ENCODE measurements at regions not wholly inside any gene's neighbourhood (a gene's known extent, or its start where the extent isn't known, plus 50 kb on each side); places are given as distances from the start of the nearest gene placed in this dataset.
A peak's percentile ranks its signal among the peaks of the same experiment; 100 is the strongest.
"Not testable (repeated sequence)": the region's sequence is repeated elsewhere in the genome, so short reads cannot be mapped to it uniquely, and the experiment has no call there.

DNA sequence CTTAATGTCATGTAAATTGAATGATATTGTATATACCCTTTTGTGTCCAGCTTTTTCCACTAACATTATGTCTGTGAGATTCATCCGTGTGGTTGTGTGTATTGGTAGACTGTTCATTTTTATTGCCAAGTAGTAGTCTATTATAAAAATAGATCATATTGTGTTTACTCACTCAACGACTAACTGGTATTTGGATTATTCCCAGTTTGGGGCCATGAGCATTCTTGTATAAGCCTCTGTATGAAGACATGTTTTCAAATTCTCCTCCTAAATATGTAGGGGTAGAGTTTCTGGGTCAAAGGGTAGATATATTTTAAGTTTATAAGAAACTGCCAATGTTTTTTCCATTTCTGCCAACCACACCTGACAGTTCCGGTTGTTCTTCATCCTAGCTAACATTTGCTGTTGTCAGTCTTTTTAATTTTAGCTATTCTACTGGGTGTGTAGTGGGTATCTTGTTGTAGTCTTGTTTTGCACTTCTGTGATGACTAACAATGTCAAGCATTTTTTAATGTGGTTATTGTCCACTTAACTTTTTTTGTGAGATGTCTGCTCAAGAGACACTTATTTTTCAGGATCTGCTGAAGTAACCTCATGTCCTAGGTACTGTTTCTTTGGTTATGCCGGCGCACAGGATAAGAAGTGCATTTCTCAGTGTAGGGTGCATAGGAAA lies 93.2 kb downstream of the DACT1 start:
- DNase-seq (ENCODE audit: low spot score): no peak

- DNase-seq (ENCODE audit: low spot score): no peak
Observed at GRCh38 chr14:58731465-58732293, 93.9 kb downstream of the DACT1 start.

DNA sequence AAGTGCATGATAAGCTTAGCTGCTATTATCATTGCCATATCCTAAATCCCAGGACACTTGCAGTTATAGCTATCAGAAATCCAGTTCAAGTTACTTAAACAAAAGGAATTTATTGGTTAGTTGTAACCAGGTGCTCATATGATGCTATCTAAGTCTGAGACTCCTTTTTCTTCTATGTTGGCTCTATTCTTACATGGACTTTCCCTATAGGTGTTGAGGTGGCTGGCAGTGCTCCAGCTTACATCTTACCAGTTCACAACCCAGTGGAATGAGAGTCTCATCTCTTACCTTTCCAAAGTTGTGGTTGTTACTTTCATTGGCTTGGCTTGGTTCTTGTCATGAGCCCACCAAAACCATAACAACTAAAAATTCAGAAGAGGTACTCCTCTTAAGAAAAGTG lies 94.6 kb downstream of the DACT1 start:
- no peak for DNase-seq (ENCODE audit: low spot score)

DNA sequence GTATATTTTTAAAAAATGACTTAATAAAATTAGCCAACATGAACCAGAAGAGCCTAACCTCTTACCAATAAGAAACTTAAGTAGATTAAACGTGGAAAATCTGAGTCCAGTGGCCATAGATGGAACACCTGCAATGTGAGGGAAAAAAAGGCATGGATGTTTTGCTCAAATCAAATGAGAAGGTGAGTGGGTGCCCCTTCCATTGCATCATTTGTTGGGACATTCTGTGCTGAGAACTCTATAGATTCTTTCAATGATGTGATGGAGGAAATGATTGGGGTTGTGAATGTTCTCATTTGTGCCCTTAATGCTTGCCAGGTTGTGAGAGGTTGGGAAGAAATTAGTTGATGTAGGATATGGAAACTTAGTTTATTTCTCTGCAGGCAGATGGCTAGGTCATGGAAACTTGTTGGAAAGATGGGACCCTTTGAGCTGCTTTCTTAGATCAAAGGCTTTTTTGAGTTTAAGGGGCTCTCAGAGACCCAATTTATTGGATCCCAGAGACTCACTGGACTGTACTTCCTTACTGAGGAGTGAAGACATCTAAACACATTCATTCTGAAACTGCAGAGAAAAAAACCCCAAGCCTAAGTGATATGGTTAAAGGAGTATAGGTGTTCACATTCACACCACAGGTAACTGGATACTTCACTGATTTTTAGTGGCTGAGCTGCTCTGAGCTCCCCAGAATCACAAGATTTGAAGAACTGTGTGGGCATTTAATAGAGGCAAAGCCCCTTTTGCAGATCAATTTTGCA lies 95.9 kb downstream of the DACT1 start:
- DNase-seq (ENCODE audit: low spot score): no peak

GRCh38 chr14:58735596-58735995 lies 97.8 kb downstream of the DACT1 start:
- DNase-seq (ENCODE audit: low spot score): no peak

DNA sequence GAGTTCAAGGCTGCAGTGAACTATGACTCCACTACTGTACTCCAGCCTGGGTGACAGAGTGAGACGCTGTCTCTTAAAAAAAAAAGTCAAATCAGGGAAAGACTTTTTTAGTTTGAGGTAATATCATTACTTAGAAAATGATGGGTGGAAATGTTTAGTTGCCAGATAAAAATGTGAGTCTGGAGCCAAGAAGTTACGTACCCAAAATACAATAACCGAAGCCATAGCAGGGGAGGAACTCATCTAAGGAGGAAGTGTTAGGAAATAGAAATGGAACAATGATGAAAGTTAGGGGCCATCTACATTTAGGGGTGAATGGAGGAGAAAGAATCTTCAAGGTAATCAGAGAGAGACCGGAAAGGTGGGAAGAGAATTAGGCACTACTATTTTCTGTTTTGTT lies 98.8 kb downstream of the DACT1 start:
- DNase-seq (ENCODE audit: low spot score): no peak

DNA sequence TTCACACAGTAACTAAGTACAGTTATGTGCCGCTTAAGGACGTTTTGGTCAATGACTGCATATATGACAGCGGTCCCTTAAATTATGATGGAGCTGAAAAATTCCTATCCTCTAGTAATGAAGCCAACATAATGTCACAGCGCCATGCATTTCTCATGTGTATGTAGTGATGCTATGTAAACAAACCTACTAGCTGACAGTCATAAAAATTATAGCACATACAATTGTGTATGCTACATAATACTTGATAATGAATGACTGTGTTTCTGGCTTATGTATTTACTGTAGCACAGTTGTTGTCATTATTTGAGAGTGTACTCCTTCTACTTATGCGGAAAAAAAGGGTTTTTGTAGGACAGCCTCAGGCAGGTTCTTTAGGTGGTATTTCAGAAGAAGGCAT lies 99.7 kb downstream of the DACT1 start:
- no peak for DNase-seq (ENCODE audit: low spot score)

- DNase-seq (ENCODE audit: low spot score): no peak
Observed at GRCh38 chr14:58738189-58738836, 100.6 kb downstream of the DACT1 start.

GRCh38 chr14:58738876-58739275 lies 101.1 kb downstream of the DACT1 start:
- DNase-seq (ENCODE audit: low spot score): no peak

GRCh38 chr14:58739674-58740073 lies 101.9 kb downstream of the DACT1 start:
- no peak for DNase-seq (ENCODE audit: low spot score)

DNA sequence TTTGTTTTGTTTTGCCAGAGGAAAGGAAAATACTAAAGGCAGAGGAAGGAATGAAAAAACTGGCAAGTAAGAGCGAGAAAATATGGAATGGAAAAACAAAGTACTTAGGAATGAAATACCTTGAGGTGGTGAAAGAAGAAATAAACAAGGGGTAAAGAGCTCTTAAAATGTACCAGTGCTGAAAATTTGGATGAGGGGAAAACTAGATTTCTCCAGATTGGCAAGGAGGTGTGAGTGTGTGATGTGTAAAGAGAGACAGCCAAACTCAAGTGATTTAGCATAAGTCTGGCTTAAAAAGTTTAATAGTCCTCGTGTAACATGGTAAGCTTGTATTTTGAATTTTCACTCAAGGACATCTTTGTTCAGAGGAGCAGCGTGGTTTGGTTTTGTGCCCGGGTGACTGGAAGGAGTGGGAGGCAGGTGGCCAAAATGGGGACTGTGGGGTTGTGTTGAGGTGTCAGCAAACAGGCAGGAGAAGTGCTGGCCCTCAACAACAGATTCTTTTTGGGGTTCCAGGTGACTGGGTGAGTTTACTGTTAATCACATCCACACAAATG lies 102.7 kb downstream of the DACT1 start:
- DNase-seq (ENCODE audit: low spot score): peak; percentile 18

DNA sequence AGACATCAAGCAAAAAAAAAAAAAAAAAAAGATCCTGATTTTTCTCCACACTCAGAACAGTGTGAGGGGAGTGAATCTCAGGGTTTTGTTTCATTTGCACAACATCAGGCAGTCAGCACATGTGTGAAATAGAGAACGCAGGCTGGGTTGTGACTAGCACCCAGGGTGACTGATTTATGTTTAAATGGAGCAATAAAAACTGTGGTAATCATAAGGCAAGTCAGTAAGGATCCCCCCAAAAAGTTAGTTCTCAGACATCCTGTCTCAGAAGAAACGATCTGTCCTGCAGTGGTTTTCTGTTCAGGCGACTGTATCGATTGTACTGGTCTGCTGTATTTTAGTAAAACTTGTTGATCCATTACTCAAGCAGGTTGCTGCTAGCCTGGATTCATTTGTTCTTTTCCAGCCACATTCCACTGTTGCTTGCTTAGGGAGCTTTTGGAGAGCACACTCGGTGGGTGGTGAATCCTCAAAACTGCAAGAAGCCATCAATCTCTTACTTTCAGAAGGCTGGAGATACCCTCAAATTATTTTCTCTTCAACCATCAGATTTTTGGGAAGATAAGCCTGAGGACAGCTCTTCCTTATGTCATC lies 107.1 kb downstream of the DACT1 start:
- DNase-seq (ENCODE audit: low spot score): no peak

- DNase-seq (ENCODE audit: low spot score): no peak
Observed at GRCh38 chr14:58746261-58746660, 108.5 kb downstream of the DACT1 start.

- no peak for DNase-seq (ENCODE audit: low spot score)
Observed at GRCh38 chr14:58746701-58747100, 108.9 kb downstream of the DACT1 start.

DNA sequence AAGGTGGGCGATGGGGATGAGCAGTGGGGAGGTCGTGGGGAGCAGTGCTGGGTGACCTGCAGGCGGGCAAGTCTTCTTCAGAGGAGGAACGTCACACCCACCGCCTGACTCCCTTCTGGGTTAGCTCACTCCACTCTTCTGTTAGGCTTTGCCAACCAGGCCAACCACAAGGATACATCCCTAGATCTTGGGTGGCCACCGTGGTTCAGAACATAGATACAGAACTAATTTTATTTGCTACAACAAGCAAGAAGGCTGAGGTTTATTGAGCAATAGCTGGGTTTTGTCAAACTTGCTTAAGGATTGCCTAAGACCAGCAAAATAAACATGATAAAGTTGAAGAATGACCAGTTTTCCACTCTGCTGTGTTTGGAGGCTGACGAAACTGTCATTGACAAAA lies 109.4 kb downstream of the DACT1 start:
- no peak for DNase-seq (ENCODE audit: low spot score)

GRCh38 chr14:58748251-58748650 lies 110.5 kb downstream of the DACT1 start:
- not testable (repeated sequence) for DNase-seq (ENCODE audit: low spot score)

DNA sequence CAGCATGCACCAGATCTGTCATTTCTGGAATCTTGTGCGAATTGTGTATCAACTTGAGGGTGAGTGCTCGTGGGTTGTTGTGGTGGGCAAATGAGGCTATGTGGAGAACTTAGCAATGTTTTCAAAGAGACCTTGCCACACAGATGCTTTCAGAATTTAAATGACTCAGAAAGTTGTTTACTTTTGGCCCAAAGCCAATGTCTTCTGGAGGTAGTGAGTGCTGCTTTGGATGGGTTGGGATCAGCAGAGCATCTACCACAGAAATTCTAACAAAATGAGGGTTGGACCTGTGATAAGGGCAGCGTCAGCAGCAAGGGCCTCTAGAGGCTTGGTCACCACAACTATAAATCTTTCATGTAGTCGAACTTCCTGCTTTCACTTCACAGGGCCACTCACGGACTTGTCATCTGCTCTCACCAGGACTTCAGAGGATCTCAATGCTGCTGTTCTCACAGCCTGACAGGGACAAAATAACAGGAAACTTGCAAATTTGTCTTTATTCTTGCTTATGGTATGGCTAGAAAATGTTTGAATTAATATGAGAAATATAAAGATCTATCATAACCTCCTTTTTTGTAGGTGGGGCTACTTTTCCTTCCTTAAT lies 111.4 kb downstream of the DACT1 start:
- no peak for DNase-seq (ENCODE audit: low spot score)

- DNase-seq (ENCODE audit: low spot score): no peak
Observed at GRCh38 chr14:58750321-58751269, 112.8 kb downstream of the DACT1 start.

DNA sequence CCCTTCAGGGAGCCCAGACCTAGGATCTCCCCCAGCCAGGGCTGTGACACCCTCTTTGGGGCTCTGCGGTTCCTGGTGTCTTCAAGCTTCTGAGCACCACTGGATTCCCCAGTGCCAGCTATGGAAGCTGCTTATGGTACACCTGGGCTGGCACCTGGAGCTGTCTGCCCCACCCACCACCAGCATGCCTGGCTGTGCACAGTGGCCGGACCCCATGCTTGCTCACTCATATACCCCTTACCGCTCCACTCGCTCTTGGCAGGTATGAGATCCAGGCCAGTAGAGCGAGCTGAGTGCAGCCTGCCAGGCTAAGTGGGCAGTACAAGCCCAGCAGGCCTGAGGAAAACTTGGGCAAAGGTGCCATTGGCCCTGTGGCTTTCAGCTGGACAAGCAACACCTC lies 114.0 kb downstream of the DACT1 start:
- DNase-seq (ENCODE audit: low spot score): no peak

- no peak for DNase-seq (ENCODE audit: low spot score)
Observed at GRCh38 chr14:58752289-58752688, 114.5 kb downstream of the DACT1 start.
